ENCODE measurements at regions not wholly inside any gene's neighbourhood (a gene's known extent, or its start where the extent isn't known, plus 50 kb on each side); places are given as distances from the start of the nearest gene placed in this dataset.

DNA sequence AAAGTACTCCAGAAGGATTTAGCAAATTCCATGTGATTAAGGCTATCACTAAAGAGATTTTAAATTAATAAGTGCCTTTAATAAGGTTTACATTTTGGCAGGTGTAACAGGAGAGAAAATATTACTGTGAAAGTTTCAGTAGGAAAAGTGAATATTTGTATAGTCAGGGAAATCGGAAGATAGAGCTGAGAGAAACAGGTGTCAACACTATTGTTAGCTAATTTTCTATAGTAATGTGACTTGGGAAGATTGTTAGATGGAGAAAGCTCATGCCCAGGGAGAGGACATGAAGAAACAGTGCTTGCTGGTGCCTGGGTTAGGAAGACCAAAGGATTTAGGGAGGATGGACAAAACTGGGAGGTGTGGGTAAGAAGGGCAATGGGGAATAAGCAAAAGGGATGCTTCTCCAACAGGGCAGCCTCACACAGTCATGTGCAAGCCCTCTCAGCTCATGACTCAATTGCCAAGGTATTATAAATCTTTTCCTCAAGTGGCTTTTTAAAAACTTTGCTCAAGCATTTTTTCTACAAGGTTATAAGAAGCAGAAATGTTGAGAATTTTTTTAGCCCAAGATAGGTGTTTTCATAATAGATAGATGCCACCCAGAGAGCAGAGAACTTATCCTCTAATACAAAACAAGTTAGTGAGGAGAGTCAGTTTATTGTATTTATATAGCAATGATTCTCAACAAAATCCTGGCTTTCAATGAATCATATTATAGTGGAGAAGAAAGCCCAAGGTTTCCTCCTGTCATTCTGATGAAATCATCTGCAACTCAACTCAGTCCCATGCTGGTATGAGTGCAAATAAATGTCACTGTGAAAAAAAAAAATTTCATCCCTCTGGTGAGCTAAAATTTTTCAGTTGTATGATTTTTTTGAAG, 325.2 kb upstream of the NT5E start:
- TF ChIP-seq, protein P1, sequence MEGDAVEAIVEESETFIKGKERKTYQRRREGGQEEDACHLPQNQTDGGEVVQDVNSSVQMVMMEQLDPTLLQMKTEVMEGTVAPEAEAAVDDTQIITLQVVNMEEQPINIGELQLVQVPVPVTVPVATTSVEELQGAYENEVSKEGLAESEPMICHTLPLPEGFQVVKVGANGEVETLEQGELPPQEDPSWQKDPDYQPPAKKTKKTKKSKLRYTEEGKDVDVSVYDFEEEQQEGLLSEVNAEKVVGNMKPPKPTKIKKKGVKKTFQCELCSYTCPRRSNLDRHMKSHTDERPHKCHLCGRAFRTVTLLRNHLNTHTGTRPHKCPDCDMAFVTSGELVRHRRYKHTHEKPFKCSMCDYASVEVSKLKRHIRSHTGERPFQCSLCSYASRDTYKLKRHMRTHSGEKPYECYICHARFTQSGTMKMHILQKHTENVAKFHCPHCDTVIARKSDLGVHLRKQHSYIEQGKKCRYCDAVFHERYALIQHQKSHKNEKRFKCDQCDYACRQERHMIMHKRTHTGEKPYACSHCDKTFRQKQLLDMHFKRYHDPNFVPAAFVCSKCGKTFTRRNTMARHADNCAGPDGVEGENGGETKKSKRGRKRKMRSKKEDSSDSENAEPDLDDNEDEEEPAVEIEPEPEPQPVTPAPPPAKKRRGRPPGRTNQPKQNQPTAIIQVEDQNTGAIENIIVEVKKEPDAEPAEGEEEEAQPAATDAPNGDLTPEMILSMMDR (IDR thresholded peaks at IDR 0.05): no peak
- TF ChIP-seq EZH2 (IDR thresholded peaks at IDR 0.05; ENCODE audit: borderline replicate concordance, insufficient read depth, low read depth, low read length, poor library complexity, severe bottlenecking): no peak

Measured in B cell (primary cell).